T-cell (primary cell): ENCODE measurements at regions not wholly inside any gene's neighbourhood (a gene's known extent, or its start where the extent isn't known, plus 50 kb on each side); places are given as distances from the start of the nearest gene placed in this dataset.
"Not testable (repeated sequence)": the region's sequence is repeated elsewhere in the genome, so short reads cannot be mapped to it uniquely, and the experiment has no call there.

Experiments
- ATAC-seq, 4 experiments: fragments of 200-7000 bp in 3 of 4; fragments of 150-1000 bp in 1 of 4; cut with Tn5 transposase; replicated peaks in 1 of 4; 1 replicate in 3 of 4; 2 replicates in 1 of 4; pipeline ENCODE4 v1.10.0; 2021; ENCODE audit warnings: moderate library complexity in 3 of 4, mild to moderate bottlenecking in 2 of 4, moderate number of reproducible peaks in 1 of 4
- CTCF ChIA-PET, 2 donors: fragments of 300-600 bp; sonication (Branson Sonifier 250); formaldehyde crosslinking; loops; one replicate each; lab custom pipeline; 2022; ENCODE audit warnings: antibody characterized with exemption in 2 of 2; lab: Charles Lee
- POLR2A ChIA-PET, 2 donors: fragments of 300-600 bp; sonication (Branson Sonifier 250); formaldehyde crosslinking; loops; one replicate each; lab custom pipeline; 2022; ENCODE audit warnings: antibody characterized with exemption in 2 of 2; lab: Charles Lee
- DNase-seq, 35 experiments: peaks; one replicate each; pipeline versions ENCODE4 v3.0.0 to v3.0.0-alpha.2; 2013 to 2023
- H3K27ac ChIP-seq: one replicate; pipeline ENCODE4 v1.5.1; 2013; ENCODE audit warnings: low read length
- H3K27me3 ChIP-seq, 2 experiments: replicated peaks in 1 of 2; 1 replicate in 1 of 2; 2 replicates in 1 of 2; pipeline versions ENCODE4 v1.6.1 to v1.7.0; 2013; ENCODE audit warnings: low read length in 1 of 2, mixed read lengths in 1 of 2; ENCODE audit not compliant: control insufficient read depth in 2 of 2, insufficient read depth in 2 of 2; ENCODE audit errors: extremely low read depth in 1 of 2
- H3K36me3 ChIP-seq, 2 donors: 1 replicate in 1 of 2; 2 replicates in 1 of 2; pipeline versions ENCODE4 v1.6.1 to v1.7.0; 2013; ENCODE audit warnings: low read length in 1 of 2; ENCODE audit not compliant: control insufficient read depth in 2 of 2, insufficient read depth in 1 of 2; ENCODE audit errors: extremely low read depth in 1 of 2
- H3K4me1 ChIP-seq, 2 experiments: 1 replicate in 1 of 2; 2 replicates in 1 of 2; pipeline versions ENCODE4 v1.6.1 to v1.7.0; 2013; ENCODE audit warnings: low read length in 2 of 2, mixed read lengths in 1 of 2; ENCODE audit not compliant: insufficient read depth in 2 of 2, control insufficient read depth in 1 of 2; ENCODE audit errors: extremely low read depth in 1 of 2
- H3K4me3 ChIP-seq, 2 donors: 1 replicate in 1 of 2; 2 replicates in 1 of 2; pipeline versions ENCODE4 v1.5.1 to v1.7.0; 2013; ENCODE audit warnings: mild to moderate bottlenecking in 2 of 2, low read length in 1 of 2, moderate library complexity in 1 of 2; ENCODE audit not compliant: control insufficient read depth in 1 of 2; ENCODE audit errors: extremely low read depth in 1 of 2
- H3K9me3 ChIP-seq: 2 replicates; pipeline ENCODE4 v1.7.0; 2013
- H3K27ac Mint-ChIP-seq, 2 donors: one replicate each; pipeline ENCODE4 v1.8.0; 2020 to 2021; ENCODE audit warnings: mild to moderate bottlenecking in 2 of 2, mixed read lengths in 2 of 2
- H3K27me3 Mint-ChIP-seq, 2 donors: one replicate each; pipeline ENCODE4 v1.8.0; 2021 to 2022; ENCODE audit warnings: mixed read lengths in 2 of 2
- H3K36me3 Mint-ChIP-seq: one replicate; pipeline ENCODE4 v1.8.0; 2021; ENCODE audit warnings: mixed read lengths
- H3K4me1 Mint-ChIP-seq, 3 donors: one replicate each; pipeline ENCODE4 v1.8.0; 2020 to 2022; ENCODE audit warnings: mixed read lengths in 3 of 3, mild to moderate bottlenecking in 1 of 3
- H3K4me3 Mint-ChIP-seq, 3 donors: one replicate each; pipeline ENCODE4 v1.8.0; 2020 to 2022; ENCODE audit warnings: mild to moderate bottlenecking in 3 of 3, mixed read lengths in 3 of 3, moderate library complexity in 3 of 3
- H3K9me3 Mint-ChIP-seq, 3 donors: one replicate each; pipeline ENCODE4 v1.8.0; 2020 to 2022; ENCODE audit warnings: mixed read lengths in 3 of 3
- WGBS: methylation state at CpG from one replicate; pipeline ENCODE4 v1.1.5; 2013; ENCODE audit warnings: missing lambda C conversion rate; ENCODE audit not compliant: insufficient coverage; 5-methylcytosine and 5-hydroxymethylcytosine counted together

- DNase-seq (no peak), ATAC-seq (no peak)
- ChIA-PET CTCF (interaction anchor here in 1 of 2 donors (0.6 kb wide), 1 partner anchor 14 kb away, joined by 4 read pairs; no protein-coding TSS in a partner anchor), POLR2A (interaction anchor here in 1 of 2 donors (0.7 kb wide), 1 partner anchor 442 kb away, joined by 3 read pairs; no protein-coding TSS in a partner anchor)
- no peaks in the 10 kb centered on the region for H3K27me3 ChIP-seq
- Mint-ChIP-seq H3K27ac (no peak overlapping the region), H3K4me3 (no peak overlapping the region), H3K4me1 (peaks cover 0 to 8% (median 4%) of the 10 kb centered on the region in 3 donors), H3K9me3 (no peaks in the 10 kb centered on the region), H3K27me3 (peaks cover 0 to 5% of the 10 kb centered on the region in 2 donors), H3K36me3 (no peaks in the 10 kb centered on the region)
- H3K27ac ChIP-seq = no peak overlapping the region
- no peaks in the 10 kb centered on the region for H3K36me3 ChIP-seq
- no peak overlapping the region for H3K4me3 ChIP-seq
- H3K4me1 ChIP-seq = no peaks in the 10 kb centered on the region
- no peaks in the 10 kb centered on the region for H3K9me3 ChIP-seq
Observed at GRCh38 chr6:134621858-134622257, 303.9 kb upstream of the SGK1 start.

DNA sequence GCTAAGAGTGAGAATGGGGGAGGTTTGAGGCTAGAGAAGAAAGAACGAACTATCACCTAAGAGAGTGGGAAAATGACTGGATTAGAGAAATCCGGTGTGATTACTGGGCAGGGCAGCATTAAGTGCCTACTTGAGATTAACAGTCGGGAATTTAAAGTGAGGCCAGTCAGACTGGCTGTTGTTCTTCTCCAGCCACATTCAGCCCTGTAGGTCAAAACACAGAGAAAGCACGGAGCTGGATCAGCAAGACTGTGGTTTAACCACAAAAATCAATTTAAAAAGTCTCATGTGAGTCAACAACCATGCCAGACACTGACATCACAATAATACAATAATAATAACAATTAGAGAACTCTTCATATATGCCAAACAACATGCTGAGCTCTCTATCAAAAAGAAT is 301.9 kb upstream of the SGK1 start:
- no peak overlapping the region for H3K4me3 Mint-ChIP-seq
- DNase-seq (no peak), ATAC-seq (no peak)
- no peaks in the 10 kb centered on the region for H3K36me3 Mint-ChIP-seq
- Histone ChIP-seq H3K27ac (no peak overlapping the region), H3K36me3 (no peaks in the 10 kb centered on the region), H3K27me3 (no peaks in the 10 kb centered on the region), H3K9me3 (no peaks in the 10 kb centered on the region), H3K4me1 (no peaks in the 10 kb centered on the region), H3K4me3 (no peak overlapping the region)
- ChIA-PET CTCF (interaction anchor here (0.6 to 1.3 kb wide), 2 partner anchors 21 to 71 kb away, joined by 4 to 6 read pairs; no protein-coding TSS in a partner anchor), POLR2A (no interaction called here)
- peaks cover 0 to 8% (median 4%) of the 10 kb centered on the region in 3 donors for H3K4me1 Mint-ChIP-seq
- no peaks in the 10 kb centered on the region for H3K9me3 Mint-ChIP-seq
- no peak overlapping the region for H3K27ac Mint-ChIP-seq
- H3K27me3 Mint-ChIP-seq = peaks cover 0 to 5% of the 10 kb centered on the region in 2 donors
- WGBS = 66% methylated on average over 4 of the region's 4 CpGs

DNA sequence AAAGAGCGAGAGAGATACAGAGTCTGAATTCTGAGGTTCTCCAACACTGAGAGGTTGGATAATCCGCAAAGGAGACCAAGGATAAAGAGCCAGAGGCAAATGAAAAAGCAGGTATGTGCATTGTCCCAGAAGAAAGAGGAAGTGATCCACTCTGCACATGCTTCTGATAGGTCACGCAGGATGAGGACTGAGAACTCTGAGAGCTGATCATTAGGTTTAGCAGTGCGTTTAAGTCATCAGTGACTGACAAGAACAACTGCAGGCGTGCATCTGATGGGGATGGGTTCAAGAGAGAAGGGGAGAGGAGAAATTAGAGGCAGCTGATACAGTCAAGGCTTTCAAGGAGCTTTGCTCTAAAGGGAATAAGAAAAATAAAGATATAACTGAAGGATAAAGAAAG is 301.2 kb upstream of the SGK1 start:
- Mint-ChIP-seq H3K4me1 (peaks cover 0 to 8% (median 4%) of the 10 kb centered on the region in 3 donors), H3K27ac (no peak overlapping the region), H3K27me3 (peaks cover 0 to 5% of the 10 kb centered on the region in 2 donors), H3K36me3 (no peaks in the 10 kb centered on the region), H3K4me3 (no peak overlapping the region), H3K9me3 (no peaks in the 10 kb centered on the region)
- no peaks in the 10 kb centered on the region for H3K36me3 ChIP-seq
- no peaks in the 10 kb centered on the region for H3K9me3 ChIP-seq
- CTCF ChIA-PET = interaction anchor here in 1 of 2 donors (1.0 kb wide), 1 partner anchor 15 kb away, joined by 3 read pairs; no protein-coding TSS in a partner anchor
- POLR2A ChIA-PET = no interaction called here
- no peak for ATAC-seq
- 90% methylated on average over 5 of the region's 5 CpGs for WGBS
- H3K27ac ChIP-seq = no peak overlapping the region
- DNase-seq = no peak
- no peaks in the 10 kb centered on the region for H3K27me3 ChIP-seq
- no peak overlapping the region for H3K4me3 ChIP-seq
- H3K4me1 ChIP-seq = no peaks in the 10 kb centered on the region

DNA sequence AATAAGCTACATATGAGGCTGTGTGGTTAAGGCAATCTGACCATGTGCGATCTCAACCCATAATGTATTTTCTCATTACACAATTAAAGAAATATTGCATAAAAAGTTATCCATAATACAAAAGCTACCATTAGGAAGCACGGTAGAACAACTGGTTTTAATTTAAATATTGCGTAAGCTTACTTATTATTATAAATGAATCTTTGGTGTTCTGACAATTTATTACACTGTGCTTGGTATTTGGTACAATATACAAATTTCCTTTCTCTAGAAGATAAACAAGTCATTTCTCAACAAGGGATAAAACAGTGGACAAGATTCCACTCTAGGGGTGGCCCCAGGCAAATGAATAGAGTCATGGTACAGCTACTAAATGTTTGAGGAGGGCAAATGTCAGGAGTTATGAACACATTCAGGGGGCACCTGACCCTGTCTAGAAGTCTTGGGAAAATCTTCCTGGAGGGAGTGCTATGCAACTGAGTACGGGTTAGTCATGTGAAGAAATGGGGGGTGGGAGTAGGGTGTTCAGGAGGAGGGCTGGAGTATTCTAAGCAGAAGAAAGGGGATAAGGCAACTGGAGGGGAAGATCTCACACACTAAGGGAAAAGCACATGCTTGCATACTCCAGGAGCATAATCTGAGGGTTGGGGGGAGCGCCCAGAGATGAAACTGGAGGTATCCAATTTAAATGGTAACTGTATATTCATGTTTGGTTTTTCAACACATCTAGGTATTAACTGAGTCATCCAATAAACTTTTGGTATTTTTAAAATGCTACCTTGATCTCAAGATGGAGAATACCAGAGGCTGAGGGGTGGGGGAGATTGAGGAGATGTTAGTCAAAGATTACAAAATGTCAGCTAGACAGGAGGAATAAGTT is 296.9 kb upstream of the SGK1 start:
- H3K27me3 ChIP-seq = no peaks in the 10 kb centered on the region
- peaks cover 0 to 8% (median 4%) of the 10 kb centered on the region in 3 donors for H3K4me1 Mint-ChIP-seq
- no peak overlapping the region for H3K27ac Mint-ChIP-seq
- peaks cover 0 to 5% of the 10 kb centered on the region in 2 donors for H3K27me3 Mint-ChIP-seq
- 100% methylated on average over 1 of the region's 5 CpGs for WGBS
- no peaks in the 10 kb centered on the region for H3K36me3 ChIP-seq
- no peak overlapping the region for H3K4me3 ChIP-seq
- H3K4me1 ChIP-seq = no peaks in the 10 kb centered on the region
- no peaks in the 10 kb centered on the region for H3K36me3 Mint-ChIP-seq
- H3K9me3 Mint-ChIP-seq = no peaks in the 10 kb centered on the region
- POLR2A ChIA-PET = no interaction called here
- DNase-seq (no peak), ATAC-seq (no peak)
- no peaks in the 10 kb centered on the region for H3K9me3 ChIP-seq
- H3K4me3 Mint-ChIP-seq = no peak overlapping the region
- H3K27ac ChIP-seq = no peak overlapping the region
- CTCF ChIA-PET = interaction anchor here in 1 of 2 donors (1.0 kb wide), 1 partner anchor 441 kb away, joined by 4 read pairs; no protein-coding TSS in a partner anchor

GRCh38 chr6:134612128-134612527 is 294.2 kb upstream of the SGK1 start:
- H3K9me3 ChIP-seq, ATAC-seq, H3K4me3 Mint-ChIP-seq, H3K27ac ChIP-seq, POLR2A ChIA-PET, H3K4me3 ChIP-seq, H3K4me1 ChIP-seq, H3K27me3 ChIP-seq, DNase-seq, H3K4me1 Mint-ChIP-seq, H3K27me3 Mint-ChIP-seq, H3K27ac Mint-ChIP-seq, CTCF ChIA-PET, H3K36me3 ChIP-seq, H3K36me3 Mint-ChIP-seq, H3K9me3 Mint-ChIP-seq: not testable (repeated sequence)
- WGBS = no CpG with 5 or more reads among the region's 1 CpG

DNA sequence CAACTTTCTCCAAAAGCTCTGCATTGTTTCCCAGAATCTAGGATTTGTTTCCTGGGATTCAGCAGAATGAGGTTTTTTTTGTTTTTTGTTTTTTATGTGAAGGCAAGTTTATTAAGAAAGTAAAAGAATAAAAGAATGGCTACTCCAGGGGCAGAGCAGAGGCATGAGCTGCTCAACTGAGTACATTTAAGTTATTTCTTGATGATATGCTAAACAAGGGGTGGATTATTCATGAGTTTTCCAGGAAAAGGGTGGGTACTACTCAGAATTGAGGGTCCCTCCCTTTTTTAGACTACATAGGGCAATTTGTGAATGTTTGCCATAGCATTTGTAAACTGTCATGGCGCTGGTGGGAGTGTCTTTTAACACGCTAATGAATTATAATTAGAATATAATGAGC is 292.5 kb upstream of the SGK1 start:
- DNase-seq (no peak), ATAC-seq (no peak)
- no peaks in the 10 kb centered on the region for H3K27me3 Mint-ChIP-seq
- Histone ChIP-seq H3K4me3 (no peak overlapping the region), H3K27ac (no peak overlapping the region), H3K36me3 (no peaks in the 10 kb centered on the region), H3K9me3 (no peaks in the 10 kb centered on the region), H3K4me1 (no peaks in the 10 kb centered on the region), H3K27me3 (no peaks in the 10 kb centered on the region)
- H3K9me3 Mint-ChIP-seq = no peaks in the 10 kb centered on the region
- no peak overlapping the region for H3K27ac Mint-ChIP-seq
- CTCF ChIA-PET = interaction anchor here in 1 of 2 donors (0.5 kb wide), 1 partner anchor 212 kb away, joined by 3 read pairs; no protein-coding TSS in a partner anchor
- H3K4me3 Mint-ChIP-seq = no peak overlapping the region
- POLR2A ChIA-PET = no interaction called here
- no CpG with 5 or more reads among the region's 2 CpGs for WGBS
- H3K4me1 Mint-ChIP-seq = no peaks in the 10 kb centered on the region
- H3K36me3 Mint-ChIP-seq = no peaks in the 10 kb centered on the region
